DND-41 (cell line): ENCODE measurements at regions not wholly inside any gene's neighbourhood (a gene's known extent, or its start where the extent isn't known, plus 50 kb on each side); places are given as distances from the start of the nearest gene placed in this dataset.

Experiments used
- ATAC-seq: fragments of 200-7000 bp; cut with Tn5 transposase; 3 replicates; pipeline ENCODE4 v1.9.1; 2021; ENCODE audit warnings: low read depth; ENCODE audit not compliant: insufficient read depth
- DNase-seq: peaks from one replicate; pipeline ENCODE4 v3.0.0-alpha.2; 2020
- H2AFZ ChIP-seq: 2 replicates; pipeline ENCODE4 v1.6.0; 2012; ENCODE audit warnings: low read depth, low read length
- H3K27ac ChIP-seq: 2 replicates; pipeline ENCODE4 v1.5.1; 2012; ENCODE audit warnings: low read length, inconsistent platforms
- H3K27me3 ChIP-seq: fragments of 200-600 bp; sonication (generic); 2 replicates; pipeline ENCODE4 v1.6.0; 2012; ENCODE audit warnings: low read length, mild to moderate bottlenecking, inconsistent platforms; ENCODE audit not compliant: insufficient read depth, poor library complexity
- H3K36me3 ChIP-seq: 2 replicates; pipeline ENCODE4 v1.5.1; 2012; ENCODE audit warnings: low read length, inconsistent platforms; ENCODE audit not compliant: insufficient read depth
- H3K4me1 ChIP-seq: 2 replicates; pipeline ENCODE4 v1.5.1; 2012; ENCODE audit warnings: mild to moderate bottlenecking, low read length; ENCODE audit not compliant: insufficient read depth
- H3K4me2 ChIP-seq: 2 replicates; pipeline ENCODE4 v1.6.0; 2012; ENCODE audit warnings: mild to moderate bottlenecking, moderate library complexity, low read length, inconsistent platforms; ENCODE audit not compliant: insufficient read depth
- H3K4me3 ChIP-seq, 2 experiments: fragments of 200-600 bp in 1 of 2; shearing (Covaris generic) in 1 of 2; 2 replicates each; pipeline ENCODE4 v1.5.1; 2012 to 2016; ENCODE audit warnings: inconsistent platforms in 2 of 2, low read length in 2 of 2, mild to moderate bottlenecking in 2 of 2, low read depth in 1 of 2, moderate library complexity in 1 of 2
- H3K79me2 ChIP-seq: 2 replicates; pipeline ENCODE4 v1.6.0; 2012; ENCODE audit warnings: low read length, inconsistent platforms; ENCODE audit not compliant: insufficient read depth
- H3K9ac ChIP-seq: 2 replicates; pipeline ENCODE4 v1.6.0; 2012; ENCODE audit warnings: low read depth, mild to moderate bottlenecking, inconsistent platforms, low read length, moderate library complexity
- H3K9me3 ChIP-seq: 2 replicates; pipeline ENCODE4 v1.5.1; 2012; ENCODE audit warnings: low read length, moderate library complexity, mild to moderate bottlenecking, inconsistent platforms; ENCODE audit not compliant: insufficient read depth, severe bottlenecking
- H4K20me1 ChIP-seq: 2 replicates; pipeline ENCODE4 v1.6.0; 2012; ENCODE audit warnings: low read length; ENCODE audit not compliant: insufficient read depth
- EZH2 ChIP-seq: IDR thresholded peaks from 3 replicates; pipeline ENCODE4 v1.6.1; 2012; ENCODE audit warnings: borderline replicate concordance, low read depth, mild to moderate bottlenecking, moderate library complexity, low read length, inconsistent platforms; ENCODE audit not compliant: severe bottlenecking
- TF ChIP-seq, protein P1 (sequence below): IDR thresholded peaks from 2 replicates; pipeline ENCODE4 v1.5.1; 2012; ENCODE audit warnings: borderline replicate concordance, low read length, moderate library complexity, mild to moderate bottlenecking; ENCODE audit not compliant: poor library complexity, severe bottlenecking; ENCODE audit errors: extremely low read depth

DNA sequence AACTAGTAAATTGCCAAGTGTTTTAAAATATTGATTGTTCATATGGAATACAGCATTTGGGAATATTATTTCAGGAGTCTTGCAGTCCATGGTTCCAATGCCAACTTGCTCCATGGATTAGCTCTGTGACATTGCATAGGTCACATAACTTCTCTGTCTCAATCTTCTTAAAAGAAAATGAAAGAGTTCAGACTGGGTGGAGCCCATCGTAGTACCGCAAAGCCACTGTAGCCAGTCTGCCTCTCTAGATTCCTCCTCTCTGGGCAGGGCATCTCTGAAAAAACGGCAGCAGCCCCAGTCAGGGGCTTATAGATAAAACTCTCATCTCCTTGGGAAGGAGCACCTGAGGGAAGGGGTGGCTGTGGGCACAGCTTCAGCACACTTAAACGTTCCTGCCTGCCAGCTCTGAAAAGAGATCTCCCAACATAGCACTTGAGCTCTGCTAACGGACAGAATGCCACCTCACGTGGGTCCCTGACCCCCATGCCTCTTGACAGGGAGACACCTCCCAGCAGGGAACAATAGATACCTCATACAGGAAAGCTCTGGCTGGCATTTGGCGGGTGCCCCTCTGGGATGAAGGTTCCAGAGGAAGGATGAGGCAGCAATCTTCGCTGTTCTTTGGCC is 168.8 kb upstream of the CNTN4 start:
- Histone ChIP-seq H3K27me3 (no peaks in the 10 kb centered on the region), H3K4me1 (no peaks in the 10 kb centered on the region), H4K20me1 (no peaks in the 10 kb centered on the region), H3K4me3 (no peak overlapping the region), H2AFZ (no peak overlapping the region), H3K9me3 (no peaks in the 10 kb centered on the region), H3K9ac (no peak overlapping the region), H3K27ac (no peak overlapping the region), H3K79me2 (no peaks in the 10 kb centered on the region), H3K4me2 (no peak overlapping the region), H3K36me3 (no peaks in the 10 kb centered on the region)
- DNase-seq (no peak), ATAC-seq (no peak)
- TF ChIP-seq EZH2, result no peak
- TF ChIP-seq, protein P1, sequence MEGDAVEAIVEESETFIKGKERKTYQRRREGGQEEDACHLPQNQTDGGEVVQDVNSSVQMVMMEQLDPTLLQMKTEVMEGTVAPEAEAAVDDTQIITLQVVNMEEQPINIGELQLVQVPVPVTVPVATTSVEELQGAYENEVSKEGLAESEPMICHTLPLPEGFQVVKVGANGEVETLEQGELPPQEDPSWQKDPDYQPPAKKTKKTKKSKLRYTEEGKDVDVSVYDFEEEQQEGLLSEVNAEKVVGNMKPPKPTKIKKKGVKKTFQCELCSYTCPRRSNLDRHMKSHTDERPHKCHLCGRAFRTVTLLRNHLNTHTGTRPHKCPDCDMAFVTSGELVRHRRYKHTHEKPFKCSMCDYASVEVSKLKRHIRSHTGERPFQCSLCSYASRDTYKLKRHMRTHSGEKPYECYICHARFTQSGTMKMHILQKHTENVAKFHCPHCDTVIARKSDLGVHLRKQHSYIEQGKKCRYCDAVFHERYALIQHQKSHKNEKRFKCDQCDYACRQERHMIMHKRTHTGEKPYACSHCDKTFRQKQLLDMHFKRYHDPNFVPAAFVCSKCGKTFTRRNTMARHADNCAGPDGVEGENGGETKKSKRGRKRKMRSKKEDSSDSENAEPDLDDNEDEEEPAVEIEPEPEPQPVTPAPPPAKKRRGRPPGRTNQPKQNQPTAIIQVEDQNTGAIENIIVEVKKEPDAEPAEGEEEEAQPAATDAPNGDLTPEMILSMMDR, result no peak

DNA sequence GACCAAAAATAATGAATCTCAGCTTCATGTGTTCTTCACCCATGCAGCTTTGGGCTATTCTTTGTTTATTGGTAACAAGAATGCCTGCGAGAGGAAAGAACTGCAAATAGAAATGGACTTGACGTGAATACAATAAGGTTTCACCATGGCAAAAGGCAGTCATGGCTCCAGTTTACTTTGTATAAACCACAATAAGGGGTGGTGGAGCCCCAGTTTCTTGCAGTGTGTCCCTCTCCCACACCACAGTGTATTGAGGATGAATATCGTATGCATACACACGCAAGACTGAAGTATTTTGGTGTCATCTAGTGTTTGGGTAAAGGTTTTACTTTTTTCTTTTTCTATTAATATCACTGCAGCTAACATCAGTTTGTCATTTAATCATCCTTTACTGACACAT is 159.7 kb upstream of the CNTN4 start:
- no peaks in the 10 kb centered on the region for H3K4me1 ChIP-seq
- H3K9me3 ChIP-seq, result no peaks in the 10 kb centered on the region
- no peaks in the 10 kb centered on the region for H3K27me3 ChIP-seq
- DNase-seq (no peak), ATAC-seq (no peak)
- no peak overlapping the region for H3K4me3 ChIP-seq
- H2AFZ ChIP-seq, result no peak overlapping the region
- no peaks in the 10 kb centered on the region for H4K20me1 ChIP-seq
- H3K79me2 ChIP-seq, result no peaks in the 10 kb centered on the region
- no peaks in the 10 kb centered on the region for H3K36me3 ChIP-seq
- H3K4me2 ChIP-seq, result no peak overlapping the region
- no peak for TF ChIP-seq EZH2
- TF ChIP-seq, protein P1, result no peak
- no peak overlapping the region for H3K9ac ChIP-seq
- H3K27ac ChIP-seq, result no peak overlapping the region

- H4K20me1 ChIP-seq, result no peaks in the 10 kb centered on the region
- ATAC-seq (no peak), DNase-seq (no peak)
- H3K4me1 ChIP-seq, result no peaks in the 10 kb centered on the region
- no peak overlapping the region for H3K4me2 ChIP-seq
- no peak overlapping the region for H3K9ac ChIP-seq
- TF ChIP-seq, protein P1, result no peak
- no peak for TF ChIP-seq EZH2
- H3K4me3 ChIP-seq, result no peak overlapping the region
- no peak overlapping the region for H2AFZ ChIP-seq
- no peaks in the 10 kb centered on the region for H3K27me3 ChIP-seq
- no peaks in the 10 kb centered on the region for H3K79me2 ChIP-seq
- no peak overlapping the region for H3K27ac ChIP-seq
- no peaks in the 10 kb centered on the region for H3K36me3 ChIP-seq
- no peaks in the 10 kb centered on the region for H3K9me3 ChIP-seq
These were observed 155.9 kb upstream of the CNTN4 start for GRCh38 chr3:1942781-1943180.
